Fibroblast of lung (primary cell): ENCODE measurements at regions not wholly inside any gene's neighbourhood (a gene's known extent, or its start where the extent isn't known, plus 50 kb on each side); places are given as distances from the start of the nearest gene placed in this dataset.

Experiments
- CTCF ChIP-seq, 2 donors: IDR thresholded peaks in 1 of 2; conservative IDR thresholded peaks in 1 of 2; 1 replicate in 1 of 2; 2 replicates in 1 of 2; pipeline ENCODE4 v1.5.1; 2011 to 2012; ENCODE audit warnings: low read length in 2 of 2, control low read depth in 1 of 2, inconsistent platforms in 1 of 2, low read depth in 1 of 2, mild to moderate bottlenecking in 1 of 2
- EZH2 ChIP-seq: IDR thresholded peaks from 2 replicates; pipeline ENCODE4 v1.5.1; 2012; ENCODE audit warnings: low read length, control low read depth, mild to moderate bottlenecking; ENCODE audit errors: missing control alignments

- TF ChIP-seq CTCF (conservative IDR thresholded peaks at IDR 0.05 in 1 of 2, IDR thresholded peaks at IDR 0.05 in 1 of 2; ENCODE audit: low read depth in 1 of 2, low read length in 2 of 2) (no peak), EZH2 (no peak)
Observed at GRCh38 chr1:170296642-170297041, 150.9 kb downstream of the NTMT2 start.
